CD4-positive, alpha-beta T cell (primary cell): ENCODE measurements at regions not wholly inside any gene's neighbourhood (a gene's known extent, or its start where the extent isn't known, plus 50 kb on each side); places are given as distances from the start of the nearest gene placed in this dataset.

Experiments used
- ATAC-seq: fragments of 200-7000 bp; cut with Tn5 transposase; one replicate; pipeline ENCODE4 v1.10.0; 2022; ENCODE audit warnings: mild to moderate bottlenecking; ENCODE audit not compliant: poor library complexity
- CTCF ChIA-PET: fragments of 350-600 bp; sonication (Branson Sonifier 250); formaldehyde crosslinking; loops from one replicate; lab custom pipeline; 2021; ENCODE audit warnings: antibody characterized with exemption, inconsistent platforms; lab: Charles Lee
- POLR2A ChIA-PET: fragments of 350-600 bp; sonication (Branson Sonifier 250); formaldehyde crosslinking; loops from one replicate; lab custom pipeline; 2021; ENCODE audit warnings: antibody characterized with exemption, inconsistent platforms; lab: Charles Lee
- DNase-seq, 14 experiments: peaks; one replicate each; pipeline ENCODE4 v3.0.0-alpha.2; 2013 to 2020; ENCODE audit warnings: mixed read lengths in 2 of 14
- H3K27ac ChIP-seq, 2 donors: one replicate each; pipeline versions ENCODE4 v1.5.1 to v1.7.0; 2013; ENCODE audit warnings: low read length in 2 of 2, low read depth in 1 of 2, mild to moderate bottlenecking in 1 of 2
- H3K27me3 ChIP-seq, 2 experiments: 1 replicate in 1 of 2; 2 replicates in 1 of 2; pipeline versions ENCODE4 v1.6.1 to v1.7.0; 2013; ENCODE audit warnings: low read length in 2 of 2, control low read depth in 1 of 2, mild to moderate bottlenecking in 1 of 2, moderate library complexity in 1 of 2; ENCODE audit not compliant: insufficient read depth in 2 of 2, control insufficient read depth in 1 of 2
- H3K36me3 ChIP-seq: one replicate; pipeline ENCODE4 v1.6.1; 2013; ENCODE audit warnings: low read length, control low read depth; ENCODE audit not compliant: insufficient read depth
- H3K4me1 ChIP-seq: one replicate; pipeline ENCODE4 v1.6.1; 2013; ENCODE audit warnings: low read length, control low read depth; ENCODE audit not compliant: insufficient read depth
- H3K4me3 ChIP-seq: one replicate; pipeline ENCODE4 v1.5.1; 2013; ENCODE audit warnings: mild to moderate bottlenecking, low read length, moderate library complexity
- H3K9me3 ChIP-seq, 2 experiments: 1 replicate in 1 of 2; 2 replicates in 1 of 2; pipeline versions ENCODE4 v1.6.1 to v1.7.0; 2013; ENCODE audit warnings: low read length in 2 of 2, mild to moderate bottlenecking in 2 of 2, control low read depth in 1 of 2, moderate library complexity in 1 of 2; ENCODE audit not compliant: control insufficient read depth in 1 of 2, insufficient read depth in 1 of 2
- H3K27ac Mint-ChIP-seq: one replicate; pipeline ENCODE4 v1.8.0; 2020; ENCODE audit warnings: mixed read lengths
- H3K27me3 Mint-ChIP-seq: one replicate; pipeline ENCODE4 v1.8.0; 2021; ENCODE audit warnings: mixed read lengths
- H3K36me3 Mint-ChIP-seq: one replicate; pipeline ENCODE4 v1.8.0; 2021; ENCODE audit warnings: low read depth, mixed read lengths
- H3K4me1 Mint-ChIP-seq: one replicate; pipeline ENCODE4 v1.8.0; 2021; ENCODE audit warnings: low read depth, mixed read lengths
- H3K4me3 Mint-ChIP-seq: one replicate; pipeline ENCODE4 v1.8.0; 2020; ENCODE audit warnings: mild to moderate bottlenecking, mixed read lengths
- H3K9me3 Mint-ChIP-seq: one replicate; pipeline ENCODE4 v1.8.0; 2020; ENCODE audit warnings: mixed read lengths
- CTCF ChIP-seq: fragments of 200-600 bp; IDR thresholded peaks from one replicate; pipeline ENCODE4 v1.8.0; 2022; ENCODE audit warnings: antibody characterized with exemption, mild to moderate bottlenecking
- intact Hi-C, 2 experiments: fragments of 100-400 bp; cut with DNase I in 1 of 2; cut with micrococcal nuclease in 1 of 2; formaldehyde crosslinking; loops; one replicate each; pipeline versions ENCODE4 v1.15.1 to v1.9.0; 2023 to 2025; cut with DNase I, micrococcal nuclease

GRCh38 chr6:842141-842540, 149.2 kb upstream of the EXOC2 start:
- peaks cover 59% of the 10 kb centered on the region for H3K27me3 Mint-ChIP-seq
- no peaks in the 10 kb centered on the region for H3K9me3 Mint-ChIP-seq
- no peak overlapping the region for H3K4me3 Mint-ChIP-seq
- POLR2A ChIA-PET, result no interaction called here
- H3K4me1 Mint-ChIP-seq, result no peaks in the 10 kb centered on the region
- Histone ChIP-seq H3K9me3 (no peaks in the 10 kb centered on the region), H3K27ac (no peak overlapping the region), H3K4me1 (no peaks in the 10 kb centered on the region), H3K27me3 (peaks cover 11 to 13% of the 10 kb centered on the region in 2 experiments), H3K4me3 (no peak overlapping the region), H3K36me3 (no peaks in the 10 kb centered on the region)
- ATAC-seq (no peak), DNase-seq (no peak)
- no peak overlapping the region for H3K27ac Mint-ChIP-seq
- intact Hi-C loops, result no loop called here
- CTCF ChIA-PET, result no interaction called here
- TF ChIP-seq CTCF, result no peak
- H3K36me3 Mint-ChIP-seq, result no peaks in the 10 kb centered on the region

- H3K27me3 ChIP-seq, result peaks cover 11 to 13% of the 10 kb centered on the region in 2 experiments
- no peak overlapping the region for H3K4me3 ChIP-seq
- peaks cover 55% of the 10 kb centered on the region for H3K27me3 Mint-ChIP-seq
- no peaks in the 10 kb centered on the region for H3K36me3 Mint-ChIP-seq
- intact Hi-C loops, result no loop called here
- ATAC-seq (no peak), DNase-seq (no peak)
- no peaks in the 10 kb centered on the region for H3K36me3 ChIP-seq
- H3K4me1 ChIP-seq, result no peaks in the 10 kb centered on the region
- no peak overlapping the region for H3K4me3 Mint-ChIP-seq
- no peaks in the 10 kb centered on the region for H3K9me3 Mint-ChIP-seq
- no peak overlapping the region for H3K27ac Mint-ChIP-seq
- ChIA-PET POLR2A (no interaction called here), CTCF (no interaction called here)
- H3K27ac ChIP-seq, result no peak overlapping the region
- no peaks in the 10 kb centered on the region for H3K9me3 ChIP-seq
- no peak for TF ChIP-seq CTCF
- H3K4me1 Mint-ChIP-seq, result no peaks in the 10 kb centered on the region
These were observed 148.6 kb upstream of the EXOC2 start for GRCh38 chr6:841569-841968.

GRCh38 chr6:839201-839600, 146.3 kb upstream of the EXOC2 start:
- H3K4me3 Mint-ChIP-seq, result no peak overlapping the region
- Histone ChIP-seq H3K27ac (no peak overlapping the region), H3K4me3 (no peak overlapping the region), H3K27me3 (peaks cover 6 to 13% of the 10 kb centered on the region in 2 experiments), H3K36me3 (no peaks in the 10 kb centered on the region), H3K9me3 (peaks cover 0 to 2% of the 10 kb centered on the region in 2 experiments), H3K4me1 (no peaks in the 10 kb centered on the region)
- no peaks in the 10 kb centered on the region for H3K36me3 Mint-ChIP-seq
- peaks cover 36% of the 10 kb centered on the region for H3K27me3 Mint-ChIP-seq
- DNase-seq (no peak), ATAC-seq (no peak)
- CTCF ChIA-PET, result no interaction called here
- POLR2A ChIA-PET, result interaction anchor here (0.7 kb wide), 1 partner anchor 348 kb away, joined by 3 read pairs; no protein-coding TSS in a partner anchor
- H3K9me3 Mint-ChIP-seq, result no peaks in the 10 kb centered on the region
- H3K4me1 Mint-ChIP-seq, result no peaks in the 10 kb centered on the region
- no peak for TF ChIP-seq CTCF
- intact Hi-C loops, result no loop called here
- H3K27ac Mint-ChIP-seq, result no peak overlapping the region
